GM12892 (cell line): ENCODE measurements at regions not wholly inside any gene's neighbourhood (a gene's known extent, or its start where the extent isn't known, plus 50 kb on each side); places are given as distances from the start of the nearest gene placed in this dataset.

Experiments
- POLR2A ChIP-seq: IDR thresholded peaks from 2 replicates; pipeline ENCODE4 v1.6.1; 2011; ENCODE audit warnings: low read depth, low read length, control low read depth
- TAF1 ChIP-seq: IDR thresholded peaks from 2 replicates; pipeline ENCODE4 v1.6.1; 2011; ENCODE audit warnings: low read depth, mild to moderate bottlenecking, control low read depth, low read length, borderline replicate concordance

- TF ChIP-seq POLR2A, result no peak
- no peak for TF ChIP-seq TAF1
Observed at GRCh38 chr9:20028192-20028848, 239.5 kb upstream of the SLC24A2 start.
